Hepatic stellate cell (primary cell): ENCODE measurements at regions not wholly inside any gene's neighbourhood (a gene's known extent, or its start where the extent isn't known, plus 50 kb on each side); places are given as distances from the start of the nearest gene placed in this dataset.
"Not testable (repeated sequence)": the region's sequence is repeated elsewhere in the genome, so short reads cannot be mapped to it uniquely, and the experiment has no call there.

Source experiments
- DNase-seq: peaks from one replicate; pipeline ENCODE4 v3.0.0; 2011; ENCODE audit warnings: low spot score

DNA sequence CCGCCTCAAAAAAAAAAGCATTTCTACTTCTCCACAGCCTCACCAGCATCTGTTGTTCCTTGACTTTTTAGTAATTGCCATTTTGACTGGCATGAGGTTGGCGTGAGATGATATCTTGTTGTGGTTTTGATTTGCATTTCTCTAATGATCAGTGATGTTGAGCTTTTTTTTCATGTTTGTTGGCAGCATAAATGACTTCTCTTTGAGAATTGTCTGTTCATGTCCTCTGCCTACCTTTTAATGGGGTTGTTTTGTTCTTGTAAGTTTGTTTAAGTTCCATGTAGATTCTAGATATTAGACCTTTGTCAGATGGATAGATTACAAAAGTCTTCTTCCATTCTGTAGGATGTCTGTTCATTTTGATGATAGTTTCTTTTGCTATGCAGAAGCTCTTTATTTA, 182.9 kb downstream of the FOXG1 start:
- no peak for DNase-seq

GRCh38 chr14:28952161-28952560, 185.6 kb downstream of the FOXG1 start:
- DNase-seq = no peak

GRCh38 chr14:28952666-28953065, 186.1 kb downstream of the FOXG1 start:
- DNase-seq = no peak

DNA sequence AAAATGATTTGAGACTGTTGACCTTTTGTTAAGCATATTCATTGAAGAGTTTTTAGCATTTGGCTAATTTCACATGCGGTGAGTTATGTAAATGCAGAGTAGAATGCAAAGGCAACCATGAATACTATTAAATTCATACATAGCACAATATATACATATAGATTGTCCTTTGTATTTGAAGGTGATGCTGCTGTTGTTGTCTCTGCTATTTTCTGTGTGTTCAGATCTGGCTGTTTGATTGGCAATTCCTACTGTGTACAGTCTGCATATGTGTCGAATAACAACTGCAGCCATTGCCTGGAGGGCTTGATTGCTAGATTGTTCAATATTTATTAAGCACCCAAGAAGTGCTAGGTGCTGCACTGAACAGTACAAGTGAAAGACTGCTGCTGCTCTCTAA, 187.4 kb downstream of the FOXG1 start:
- DNase-seq = no peak

GRCh38 chr14:28966416-28967233, 200.0 kb downstream of the FOXG1 start:
- no peak for DNase-seq

GRCh38 chr14:28975084-28975483, 208.5 kb downstream of the FOXG1 start:
- no peak for DNase-seq

- no peak for DNase-seq
Observed at GRCh38 chr14:28982228-28982627, 215.6 kb downstream of the FOXG1 start.

GRCh38 chr14:28983279-28983678, 216.7 kb downstream of the FOXG1 start:
- DNase-seq = no peak

- DNase-seq = no peak
Observed at GRCh38 chr14:28987516-28987915, 220.9 kb downstream of the FOXG1 start.

- DNase-seq = not testable (repeated sequence)
Observed at GRCh38 chr14:28997196-28997595, 230.6 kb downstream of the FOXG1 start.

GRCh38 chr14:28999656-29000055, 233.1 kb downstream of the FOXG1 start:
- DNase-seq = no peak

GRCh38 chr14:29005647-29006046, 239.1 kb downstream of the FOXG1 start:
- DNase-seq = no peak

- DNase-seq = no peak
Observed at GRCh38 chr14:29007990-29008389, 241.4 kb downstream of the FOXG1 start.

DNA sequence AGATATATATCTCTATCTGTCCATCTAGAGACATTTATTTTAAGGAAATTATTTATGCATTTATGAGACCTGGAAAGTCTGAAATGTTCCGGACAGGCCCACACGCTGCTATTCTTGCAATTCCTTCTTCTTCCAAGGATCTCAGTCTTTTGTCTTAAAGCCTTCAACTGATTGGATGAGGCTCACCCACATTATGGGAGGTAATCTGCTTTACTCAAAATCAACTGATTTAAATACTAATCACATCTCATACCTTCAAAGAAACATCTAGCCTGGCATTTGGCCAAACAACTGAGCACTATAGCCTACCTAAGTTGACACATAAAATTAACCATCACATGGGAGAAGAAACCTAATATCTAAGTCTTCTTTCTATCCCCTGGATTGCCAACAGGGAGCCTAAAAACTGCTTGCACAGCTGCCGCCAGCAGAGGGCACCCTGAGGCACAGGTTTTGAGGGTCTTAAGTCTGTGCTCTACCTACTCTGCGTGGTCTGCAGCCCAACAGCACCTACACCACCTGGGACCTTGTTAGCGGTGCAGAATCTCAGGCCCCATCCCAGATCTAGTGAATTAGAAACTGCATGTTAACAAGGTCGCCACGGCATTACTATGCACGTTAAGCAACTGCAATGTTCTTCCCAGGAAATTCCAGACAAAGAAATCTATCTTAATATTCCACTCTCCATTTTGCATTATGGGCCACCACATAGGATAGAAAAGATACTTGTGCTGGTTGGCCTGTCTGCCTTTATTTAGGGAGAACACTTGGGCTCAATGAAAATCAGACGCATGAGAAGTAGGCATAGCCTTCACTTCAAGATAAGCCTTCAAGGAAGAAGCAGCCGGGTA, 249.7 kb downstream of the FOXG1 start:
- DNase-seq = peak; percentile 9

DNA sequence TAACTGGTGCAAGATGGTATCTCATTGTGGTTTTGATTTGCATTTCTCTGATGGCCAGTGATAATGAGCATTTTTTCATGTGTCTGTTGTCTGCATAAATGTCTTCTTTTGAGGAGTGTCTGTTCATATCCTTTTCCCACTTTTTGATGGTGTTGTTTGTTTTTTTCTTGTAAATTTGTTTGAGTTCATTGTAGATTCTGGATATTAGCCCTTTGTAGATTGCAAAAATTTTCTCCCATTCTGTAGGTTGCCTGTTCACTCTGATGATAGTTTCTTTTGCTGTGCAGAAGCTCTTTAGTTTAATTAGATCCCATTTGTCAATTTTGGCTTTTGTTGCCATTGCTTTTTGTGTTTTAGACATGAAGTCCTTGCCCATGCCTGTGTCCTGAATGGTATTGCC, 256.9 kb downstream of the FOXG1 start:
- DNase-seq = not testable (repeated sequence)

GRCh38 chr14:29027441-29027840, 260.9 kb downstream of the FOXG1 start:
- not testable (repeated sequence) for DNase-seq

DNA sequence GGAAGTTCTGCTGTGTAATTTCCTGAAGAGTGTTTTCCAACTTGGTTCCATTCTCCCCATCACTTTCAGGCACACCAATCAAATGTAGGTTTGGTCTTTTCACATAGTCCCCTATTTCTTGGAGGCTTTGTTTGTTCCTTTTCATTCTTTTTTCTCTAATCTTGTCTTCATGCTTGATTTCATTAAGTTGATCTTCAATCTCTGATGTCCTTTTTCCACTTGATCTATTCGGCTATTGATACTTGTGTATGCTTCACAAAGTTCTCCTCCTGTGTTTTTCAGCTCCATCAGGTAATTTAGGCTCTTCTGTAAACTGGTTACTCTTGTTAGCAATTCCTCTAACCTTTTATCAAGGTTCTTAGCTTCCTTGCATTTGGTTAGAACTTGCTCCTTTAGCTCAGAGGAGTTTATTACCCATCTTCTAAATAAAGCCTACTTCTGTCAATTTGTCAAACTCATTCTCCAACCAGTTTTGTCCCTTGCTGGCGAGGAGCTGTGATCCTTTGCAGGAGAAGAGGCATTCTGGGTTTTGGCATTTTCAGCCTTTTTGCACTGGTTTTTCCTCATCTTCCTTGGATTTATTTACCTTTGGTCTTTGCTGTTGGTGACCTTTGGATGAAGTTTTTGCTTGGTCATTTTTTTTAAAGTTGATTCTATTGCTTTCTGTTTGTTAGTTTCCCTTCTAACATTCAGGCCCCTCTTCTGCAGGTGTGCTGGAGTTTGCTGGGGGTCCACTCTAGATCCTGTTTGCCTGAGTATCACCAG, 261.5 kb downstream of the FOXG1 start:
- DNase-seq = not testable (repeated sequence)

- DNase-seq = no peak
Observed at GRCh38 chr14:29028973-29029582, 262.5 kb downstream of the FOXG1 start.

DNA sequence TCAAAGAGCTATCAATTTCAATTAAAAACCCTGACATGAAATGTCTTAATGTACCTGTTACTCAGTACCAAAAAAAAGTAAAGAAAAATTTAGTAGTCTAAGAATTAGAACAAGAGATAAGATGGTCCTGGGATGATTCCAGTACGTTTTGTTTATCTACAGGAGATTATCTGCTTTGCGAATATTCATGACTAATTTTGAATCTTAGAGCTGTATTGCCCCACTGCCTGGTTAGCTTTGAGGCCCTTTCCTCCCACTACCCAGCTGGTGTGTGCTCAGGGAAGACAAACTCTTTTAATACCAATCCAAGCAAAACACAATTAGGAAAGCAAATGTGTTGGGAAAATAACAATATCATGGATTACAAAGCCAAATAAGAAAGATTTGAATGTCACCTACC, 263.5 kb downstream of the FOXG1 start:
- no peak for DNase-seq

DNA sequence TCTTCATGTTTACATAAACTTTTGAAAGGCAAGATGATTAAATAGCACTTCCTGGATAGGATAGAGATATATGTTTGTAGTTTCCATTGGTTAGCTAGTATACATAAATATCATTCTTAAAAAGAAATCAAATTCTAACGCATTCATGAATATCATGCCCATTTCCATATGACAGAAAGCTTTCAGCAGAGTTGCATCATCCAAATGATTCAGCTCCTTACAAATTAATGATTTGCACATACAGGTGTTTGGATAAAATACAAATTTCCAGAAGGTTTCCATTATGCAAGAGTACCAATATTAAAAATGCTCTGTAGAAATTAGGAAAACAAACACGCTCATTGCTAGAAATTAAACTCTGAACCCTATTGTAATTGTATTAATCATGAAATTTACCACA, 264.4 kb downstream of the FOXG1 start:
- no peak for DNase-seq

- DNase-seq = no peak
Observed at GRCh38 chr14:29035134-29035533, 268.5 kb downstream of the FOXG1 start.

DNA sequence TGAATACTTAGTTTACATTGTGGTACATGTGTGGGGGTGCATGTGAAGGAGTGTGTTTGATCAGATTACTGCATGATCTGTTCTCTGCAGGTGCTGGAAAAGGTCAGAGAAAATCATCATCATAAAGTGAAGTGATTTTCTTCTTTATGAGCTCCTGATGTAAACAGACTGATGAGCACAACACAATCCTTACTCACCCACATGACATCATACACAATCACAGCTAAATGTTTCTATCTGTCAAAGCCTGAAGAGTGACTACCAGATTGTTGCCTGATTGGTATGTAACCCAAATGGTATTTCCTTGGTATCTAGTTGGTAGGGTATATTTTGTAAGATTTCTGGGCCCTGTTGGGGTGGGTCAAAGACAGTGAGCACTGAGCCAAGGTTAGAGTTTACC, 270.8 kb downstream of the FOXG1 start:
- DNase-seq = no peak
